H1 (cell line): ENCODE measurements at regions not wholly inside any gene's neighbourhood (a gene's known extent, or its start where the extent isn't known, plus 50 kb on each side); places are given as distances from the start of the nearest gene placed in this dataset.

ENCODE experiments used
- ASH2L ChIP-seq: fragments of 200-600, 300-600 bp; sonication (generic); IDR thresholded peaks from one replicate; pipeline ENCODE4 v1.7.1; 2017; ENCODE audit warnings: low read length
- BACH1 ChIP-seq: IDR thresholded peaks from 2 replicates; pipeline ENCODE4 v1.6.1; 2012; ENCODE audit warnings: low read length, improper control_type of control experiment
- CBX5 ChIP-seq: fragments of 300-800, 300-1000 bp; sonication (generic); IDR thresholded peaks from 2 replicates; pipeline ENCODE4 v1.7.1; 2016; ENCODE audit warnings: antibody characterized with exemption, low read length, low read depth
- CHD2 ChIP-seq: IDR thresholded peaks from 2 replicates; pipeline ENCODE4 v1.6.1; 2012; ENCODE audit warnings: low read length, improper control_type of control experiment
- CTBP2 ChIP-seq: IDR thresholded peaks from 2 replicates; pipeline ENCODE4 v1.7.0; 2011; ENCODE audit warnings: borderline replicate concordance, mild to moderate bottlenecking, moderate library complexity, mixed read lengths, low read length; ENCODE audit not compliant: insufficient read depth, insufficient read length
- E2F6 ChIP-seq: IDR thresholded peaks from 2 replicates; pipeline ENCODE4 v1.6.1; 2012; ENCODE audit warnings: inconsistent platforms
- EZH2 ChIP-seq: fragments of 200-600 bp; sonication (generic); IDR thresholded peaks from 2 replicates; pipeline ENCODE4 v1.7.1; 2012; ENCODE audit warnings: low read depth, mild to moderate bottlenecking, moderate library complexity, low read length, inconsistent platforms; ENCODE audit not compliant: severe bottlenecking
- FOSL1 ChIP-seq: IDR thresholded peaks from 2 replicates; pipeline ENCODE4 v1.6.1; 2011; ENCODE audit warnings: mild to moderate bottlenecking, low read depth, low read length, moderate library complexity; ENCODE audit not compliant: insufficient read depth
- GABPA ChIP-seq: IDR thresholded peaks from 2 replicates; pipeline ENCODE4 v1.6.1; 2011; ENCODE audit warnings: mild to moderate bottlenecking, low read length, moderate library complexity, borderline replicate concordance; ENCODE audit not compliant: insufficient read depth
- GTF2F1 ChIP-seq: IDR thresholded peaks from 2 replicates; pipeline ENCODE4 v1.6.1; 2012; ENCODE audit warnings: low read depth, low read length, improper control_type of control experiment, borderline replicate concordance
- HDAC6 ChIP-seq: IDR thresholded peaks from one replicate; pipeline ENCODE4 v1.7.1; 2012; ENCODE audit warnings: low read depth, mild to moderate bottlenecking, inconsistent platforms, low read length, moderate library complexity
- JUND ChIP-seq: IDR thresholded peaks from 2 replicates; pipeline ENCODE4 v1.6.1; 2011; ENCODE audit warnings: mild to moderate bottlenecking, improper control_type of control experiment, low read length
- KDM1A ChIP-seq: fragments of 200-600, 300-600 bp; sonication (generic); IDR thresholded peaks from 2 replicates; pipeline ENCODE4 v1.7.1; 2016; ENCODE audit warnings: mild to moderate bottlenecking, low read length, borderline replicate concordance
- KDM4A ChIP-seq: IDR thresholded peaks from one replicate; pipeline ENCODE4 v1.7.1; 2012; ENCODE audit warnings: low read depth, mild to moderate bottlenecking, moderate library complexity, low read length, inconsistent platforms; ENCODE audit not compliant: severe bottlenecking
- POLR2AphosphoS5 ChIP-seq: IDR thresholded peaks from 2 replicates; pipeline ENCODE4 v1.6.1; 2011; ENCODE audit warnings: low read depth, low read length
- RAD21 ChIP-seq, 2 experiments: IDR thresholded peaks in 1 of 2; conservative IDR thresholded peaks in 1 of 2; 2 replicates each; pipeline ENCODE4 v1.6.1; 2011; ENCODE audit warnings: low read depth in 2 of 2, low read length in 2 of 2, improper control_type of control experiment in 1 of 2, inconsistent platforms in 1 of 2, mild to moderate bottlenecking in 1 of 2, moderate library complexity in 1 of 2
- RFX5 ChIP-seq: IDR thresholded peaks from 2 replicates; pipeline ENCODE4 v1.6.1; 2011; ENCODE audit warnings: low read depth, low read length, improper control_type of control experiment, borderline replicate concordance
- RNF2 ChIP-seq: fragments of 200-900, 300-1000 bp; sonication (generic); IDR thresholded peaks from 2 replicates; pipeline ENCODE4 v1.7.1; 2016; ENCODE audit warnings: borderline replicate concordance, low read depth, mild to moderate bottlenecking, antibody characterized with exemption, low read length; ENCODE audit not compliant: poor library complexity, severe bottlenecking; ENCODE audit errors: missing control alignments
- SP2 ChIP-seq: IDR thresholded peaks from 2 replicates; pipeline ENCODE4 v1.6.1; 2012; ENCODE audit warnings: mild to moderate bottlenecking, low read length, inconsistent platforms
- SRF ChIP-seq: IDR thresholded peaks from 2 replicates; pipeline ENCODE4 v1.6.1; 2011; ENCODE audit warnings: mild to moderate bottlenecking, low read depth, low read length, moderate library complexity
- SUZ12 ChIP-seq: fragments of 200-600 bp; sonication (generic); IDR thresholded peaks from 2 replicates; pipeline ENCODE4 v1.6.1; 2012; ENCODE audit warnings: mild to moderate bottlenecking, inconsistent platforms, low read length, moderate library complexity, mixed read lengths
- TAF1 ChIP-seq: IDR thresholded peaks from 2 replicates; pipeline ENCODE4 v1.6.1; 2011; ENCODE audit warnings: mild to moderate bottlenecking, low read depth, low read length
- TAF7 ChIP-seq: optimal IDR thresholded peaks from 2 replicates; pipeline ENCODE3; 2011; ENCODE audit warnings: low read depth, mild to moderate bottlenecking, inconsistent platforms, low read length, moderate library complexity, borderline replicate concordance
- ZNF274 ChIP-seq: IDR thresholded peaks from 2 replicates; pipeline ENCODE4 v1.7.0; 2012; ENCODE audit warnings: low read length, borderline replicate concordance; ENCODE audit errors: extremely low read depth

GRCh38 chr3:132161608-132162007 lies 126.8 kb upstream of the CPNE4 start (continued):
- no peak for TF ChIP-seq TAF1
- TF ChIP-seq ZNF274: no peak
- no peak for TF ChIP-seq ASH2L
- TF ChIP-seq HDAC6: no peak
- TF ChIP-seq CTBP2: no peak
- TF ChIP-seq KDM4A: no peak
- TF ChIP-seq RAD21 (IDR thresholded peaks at IDR 0.05 in 1 of 2, conservative IDR thresholded peaks at IDR 0.05 in 1 of 2; ENCODE audit: low read depth in 2 of 2, low read length in 2 of 2): peak in 1 of 2 experiments; percentile 37; a peak in 1 of 4 replicates
- TF ChIP-seq FOSL1: no peak
- TF ChIP-seq EZH2: no peak
- TF ChIP-seq E2F6: no peak
- no peak for TF ChIP-seq GABPA
- TF ChIP-seq RNF2: no peak
- no peak for TF ChIP-seq POLR2AphosphoS5
- no peak for TF ChIP-seq CBX5
- no peak for TF ChIP-seq KDM1A
- TF ChIP-seq SUZ12: no peak
- no peak for TF ChIP-seq CHD2
- no peak for TF ChIP-seq SP2
- no peak for TF ChIP-seq RFX5
- TF ChIP-seq BACH1: no peak
- no peak for TF ChIP-seq GTF2F1
- no peak for TF ChIP-seq TAF7
- TF ChIP-seq JUND: no peak
- no peak for TF ChIP-seq SRF
